Fibroblast of pulmonary artery (primary cell): ENCODE measurements at regions not wholly inside any gene's neighbourhood (a gene's known extent, or its start where the extent isn't known, plus 50 kb on each side); places are given as distances from the start of the nearest gene placed in this dataset.

Source experiments
- DNase-seq: peaks from one replicate; pipeline ENCODE4 v3.0.0-alpha.2; 2010; ENCODE audit warnings: low read depth
- H3K4me3 ChIP-seq: replicated peaks from 2 replicates; pipeline ENCODE4 v1.5.1; 2011; ENCODE audit warnings: low read depth, mild to moderate bottlenecking, control low read depth, low read length, moderate library complexity
- TF ChIP-seq, protein P1 (sequence below): IDR thresholded peaks from 2 replicates; pipeline ENCODE4 v1.5.1; 2011; ENCODE audit warnings: mild to moderate bottlenecking, control low read depth, low read length, inconsistent platforms; ENCODE audit errors: missing control alignments

DNA sequence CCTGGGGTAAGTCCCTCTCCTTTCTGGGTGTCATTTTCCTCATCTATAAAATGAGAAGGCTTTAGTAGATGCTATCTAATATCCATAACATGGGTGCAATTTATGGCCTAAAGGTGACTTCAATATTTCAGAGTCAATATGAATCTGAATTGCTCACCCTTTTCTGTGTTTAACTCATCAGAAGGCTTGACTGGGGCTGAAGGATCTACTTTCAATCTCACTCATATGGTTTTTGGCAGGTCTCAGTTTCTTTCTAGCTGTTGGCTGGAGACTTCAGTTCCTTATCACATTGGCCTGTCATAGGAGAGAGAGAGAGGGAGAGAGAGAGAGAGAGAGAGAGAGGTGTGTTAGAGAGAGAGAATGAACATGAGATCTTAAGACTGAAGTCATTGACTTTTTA lies 343.7 kb upstream of the MEX3C start:
- DNase-seq = no peak
- H3K4me3 ChIP-seq = no peak overlapping the region
- TF ChIP-seq, protein P1, sequence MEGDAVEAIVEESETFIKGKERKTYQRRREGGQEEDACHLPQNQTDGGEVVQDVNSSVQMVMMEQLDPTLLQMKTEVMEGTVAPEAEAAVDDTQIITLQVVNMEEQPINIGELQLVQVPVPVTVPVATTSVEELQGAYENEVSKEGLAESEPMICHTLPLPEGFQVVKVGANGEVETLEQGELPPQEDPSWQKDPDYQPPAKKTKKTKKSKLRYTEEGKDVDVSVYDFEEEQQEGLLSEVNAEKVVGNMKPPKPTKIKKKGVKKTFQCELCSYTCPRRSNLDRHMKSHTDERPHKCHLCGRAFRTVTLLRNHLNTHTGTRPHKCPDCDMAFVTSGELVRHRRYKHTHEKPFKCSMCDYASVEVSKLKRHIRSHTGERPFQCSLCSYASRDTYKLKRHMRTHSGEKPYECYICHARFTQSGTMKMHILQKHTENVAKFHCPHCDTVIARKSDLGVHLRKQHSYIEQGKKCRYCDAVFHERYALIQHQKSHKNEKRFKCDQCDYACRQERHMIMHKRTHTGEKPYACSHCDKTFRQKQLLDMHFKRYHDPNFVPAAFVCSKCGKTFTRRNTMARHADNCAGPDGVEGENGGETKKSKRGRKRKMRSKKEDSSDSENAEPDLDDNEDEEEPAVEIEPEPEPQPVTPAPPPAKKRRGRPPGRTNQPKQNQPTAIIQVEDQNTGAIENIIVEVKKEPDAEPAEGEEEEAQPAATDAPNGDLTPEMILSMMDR = no peak

GRCh38 chr18:51543658-51544155 lies 346.2 kb upstream of the MEX3C start:
- TF ChIP-seq, protein P1 = no peak
- DNase-seq = no peak
- no peak overlapping the region for H3K4me3 ChIP-seq

DNA sequence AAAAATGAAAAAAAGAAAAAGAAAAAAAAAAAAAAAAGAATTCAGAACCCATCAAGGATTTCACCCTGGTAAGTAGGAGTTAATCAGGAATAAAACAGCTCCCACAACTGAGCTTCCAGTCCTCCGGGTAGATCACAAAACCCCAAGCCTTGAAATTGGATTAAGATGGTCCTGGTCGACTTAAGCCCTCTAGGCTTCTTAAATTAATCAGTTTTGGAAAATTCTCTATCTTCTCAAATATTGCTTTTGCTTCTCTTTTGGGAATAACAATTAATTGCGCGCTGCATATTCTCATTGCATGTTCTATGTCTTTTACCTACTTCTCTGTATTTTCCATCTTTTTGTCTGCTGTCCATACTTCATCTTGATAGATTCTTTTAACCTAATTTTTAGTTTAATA lies 348.0 kb upstream of the MEX3C start:
- TF ChIP-seq, protein P1 = no peak
- H3K4me3 ChIP-seq = no peak overlapping the region
- no peak for DNase-seq

GRCh38 chr18:51559198-51559901 lies 361.9 kb upstream of the MEX3C start:
- no peak for DNase-seq
- no peak overlapping the region for H3K4me3 ChIP-seq
- TF ChIP-seq, protein P1 = no peak

GRCh38 chr18:51559902-51560287 lies 362.4 kb upstream of the MEX3C start:
- peak; percentile 22 for DNase-seq
- TF ChIP-seq, protein P1 = peak; percentile 24
- no peak overlapping the region for H3K4me3 ChIP-seq

GRCh38 chr18:51561821-51562220 lies 364.3 kb upstream of the MEX3C start:
- TF ChIP-seq, protein P1 = no peak
- peak; percentile 38 for DNase-seq
- no peak overlapping the region for H3K4me3 ChIP-seq

DNA sequence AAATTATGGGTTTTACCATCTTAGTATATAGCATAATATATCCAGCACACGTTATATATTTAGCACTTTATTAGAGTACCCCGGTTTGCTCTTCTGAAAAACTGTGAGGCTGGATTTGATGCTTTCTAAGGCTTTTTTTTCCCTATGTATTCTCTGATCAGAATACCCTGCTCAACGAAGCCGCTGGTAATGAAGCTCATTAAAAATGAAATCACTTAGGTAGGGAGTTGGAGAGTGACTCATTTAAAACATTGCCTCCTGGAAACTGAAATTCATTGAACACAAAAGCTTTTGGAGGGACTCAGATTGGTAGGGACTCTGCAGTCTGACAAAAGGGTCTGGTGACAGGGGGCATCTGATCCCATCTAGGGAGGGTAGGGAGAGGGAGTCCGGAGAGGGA lies 365.4 kb upstream of the MEX3C start:
- TF ChIP-seq, protein P1 = no peak
- H3K4me3 ChIP-seq = no peak overlapping the region
- no peak for DNase-seq
